ENCODE measurements at regions not wholly inside any gene's neighbourhood (a gene's known extent, or its start where the extent isn't known, plus 50 kb on each side); places are given as distances from the start of the nearest gene placed in this dataset.
"Not testable (repeated sequence)": the region's sequence is repeated elsewhere in the genome, so short reads cannot be mapped to it uniquely, and the experiment has no call there.

- no peak for DNase-seq
Measured at GRCh38 chr11:33553486-33553885, 147.1 kb downstream of the C11orf91 start.

DNA sequence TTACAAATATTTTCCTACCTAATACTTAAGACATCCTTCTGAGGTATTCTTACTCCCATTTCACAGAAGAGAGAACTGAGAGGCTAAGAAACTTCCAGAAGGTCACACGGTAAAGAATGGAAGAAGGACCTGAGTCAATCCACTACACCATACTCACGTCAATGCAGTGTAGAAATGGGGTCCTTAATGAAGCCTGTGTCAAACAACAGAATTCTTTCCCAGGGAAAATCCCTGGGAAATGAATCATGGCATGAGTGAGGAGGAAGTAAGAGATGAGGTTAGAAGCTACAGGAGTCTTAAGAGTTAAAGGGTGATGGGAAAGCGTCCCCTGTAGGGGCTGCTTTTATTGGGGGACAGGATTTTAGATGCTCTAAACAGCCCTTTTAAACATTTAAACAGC is 147.9 kb downstream of the C11orf91 start:
- no peak for DNase-seq

DNA sequence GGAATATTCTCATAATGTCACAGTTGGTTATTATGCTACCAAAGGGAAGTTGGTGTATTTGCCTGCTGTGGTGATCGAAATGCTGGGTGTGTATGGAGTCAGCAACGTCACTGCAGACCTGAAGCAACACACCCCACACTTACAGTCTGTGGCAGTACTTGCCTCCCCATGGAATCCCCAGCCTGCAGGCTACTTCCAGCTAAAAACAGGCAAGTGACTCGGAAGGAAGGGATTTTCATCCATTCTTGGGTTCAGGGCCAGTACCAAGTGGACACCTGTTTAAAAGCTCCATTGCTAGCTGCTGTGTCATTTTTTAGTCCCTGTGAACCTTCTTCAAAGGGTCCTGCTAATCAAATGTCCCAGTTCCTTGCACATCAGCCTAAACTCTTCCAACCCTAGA is 149.6 kb downstream of the C11orf91 start:
- no peak for DNase-seq

- no peak for DNase-seq
Measured at GRCh38 chr11:33549483-33549882, 151.1 kb downstream of the C11orf91 start.

DNA sequence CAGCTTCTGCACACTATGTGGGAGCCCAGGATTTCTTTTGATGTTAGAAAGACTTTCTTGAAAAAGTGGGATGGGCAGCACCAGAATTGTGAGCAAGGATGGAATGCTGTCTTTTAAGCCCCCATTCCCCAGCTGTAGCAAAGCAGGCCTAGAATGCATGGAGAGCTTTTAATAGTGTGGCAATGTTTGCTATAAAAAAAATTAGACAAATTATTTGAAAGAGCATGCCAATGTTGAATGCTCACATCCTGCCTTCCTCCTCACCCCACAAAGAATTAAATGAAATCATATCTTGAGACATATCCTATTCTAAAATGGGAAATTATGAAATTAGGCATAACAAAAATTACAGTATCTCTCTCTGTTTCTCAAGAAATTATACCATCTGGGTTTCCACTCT is 154.7 kb downstream of the C11orf91 start:
- DNase-seq, result no peak

- no peak for DNase-seq
Measured at GRCh38 chr11:33544593-33545373, 155.8 kb downstream of the C11orf91 start.

DNA sequence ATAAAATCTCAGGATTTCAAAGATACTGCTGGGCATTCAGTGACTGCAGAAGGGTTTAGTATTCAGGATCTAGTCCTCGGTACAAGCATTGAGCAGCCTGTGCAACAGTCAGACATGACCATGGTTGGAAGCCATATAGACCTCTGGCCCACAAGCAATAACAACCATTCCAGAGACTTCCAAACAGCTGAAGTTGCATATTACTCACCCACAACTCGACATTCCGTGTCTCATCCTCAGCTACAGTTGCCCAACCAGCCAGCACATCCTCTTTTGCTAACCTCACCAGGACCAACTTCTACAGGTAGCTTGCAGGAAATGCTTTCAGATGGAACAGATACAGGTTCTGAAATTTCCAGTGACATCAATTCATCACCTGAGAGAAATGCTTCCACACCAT is 156.8 kb downstream of the C11orf91 start:
- DNase-seq, result no peak

- DNase-seq, result no peak
Measured at GRCh38 chr11:33542921-33543320, 157.7 kb downstream of the C11orf91 start.

- no peak for DNase-seq
Measured at GRCh38 chr11:33540946-33541915, 159.4 kb downstream of the C11orf91 start.

DNA sequence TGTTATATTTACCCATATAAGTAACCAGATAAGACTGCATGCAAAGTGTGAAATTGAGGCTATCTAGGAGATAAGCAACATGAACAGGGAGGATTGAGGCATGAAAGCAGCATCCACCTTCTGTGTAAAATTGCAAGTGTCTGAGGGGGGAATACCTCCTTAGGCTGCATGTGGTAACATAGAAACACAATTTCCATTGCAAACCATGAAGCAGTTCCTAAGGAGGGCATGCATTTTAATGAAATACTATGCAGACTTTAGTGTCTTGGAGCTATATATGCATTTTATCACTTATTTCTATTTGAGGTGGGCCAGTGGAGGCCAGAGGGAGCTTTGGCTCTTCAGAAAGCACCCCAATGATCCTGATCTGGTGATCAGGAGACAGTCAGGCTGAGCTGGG is 160.2 kb downstream of the C11orf91 start:
- no peak for DNase-seq

DNA sequence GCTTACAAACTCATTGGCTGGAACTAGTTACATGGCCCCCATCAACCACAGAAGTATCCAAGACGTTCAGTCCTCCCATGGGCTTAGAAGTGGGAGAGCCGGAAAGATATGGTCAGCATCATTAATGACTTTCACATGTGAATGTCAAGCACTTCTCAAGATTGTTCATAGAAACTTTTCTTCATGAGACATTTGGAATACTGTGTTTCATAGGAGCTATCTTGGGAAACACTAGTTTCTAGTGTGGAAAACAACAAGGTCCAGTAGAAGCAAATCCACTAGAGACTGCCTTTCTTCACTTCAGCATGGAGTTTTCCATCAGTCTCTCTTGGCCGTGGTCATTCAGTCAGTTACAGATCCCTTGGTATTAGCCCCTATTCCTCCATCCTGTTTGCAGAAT is 160.9 kb downstream of the C11orf91 start:
- no peak for DNase-seq

- no peak for DNase-seq
Measured at GRCh38 chr11:33538726-33539125, 161.9 kb downstream of the C11orf91 start.

GRCh38 chr11:33536178-33536577 is 164.4 kb downstream of the C11orf91 start:
- DNase-seq, result no peak

DNA sequence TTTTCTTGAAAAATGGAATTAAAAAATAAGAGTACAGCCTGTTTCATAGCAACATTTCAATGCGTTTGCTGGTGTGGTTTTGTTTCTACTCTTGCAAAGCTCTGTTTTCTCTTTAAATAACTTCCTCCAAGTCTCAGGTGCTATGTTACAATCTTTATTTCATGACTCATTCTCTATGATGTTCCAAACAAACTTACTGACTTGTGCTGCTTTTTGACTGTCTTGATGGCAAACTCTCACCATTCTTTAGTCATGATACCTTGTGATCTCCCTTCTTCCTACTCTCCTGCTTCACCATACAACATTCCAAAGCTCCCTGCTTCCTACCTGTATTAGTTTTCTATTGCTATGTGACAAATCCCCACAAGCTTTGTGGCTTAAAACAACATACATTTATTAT is 166.1 kb downstream of the C11orf91 start:
- no peak for DNase-seq

- DNase-seq, result no peak
Measured at GRCh38 chr11:33533386-33534052, 167.1 kb downstream of the C11orf91 start.

DNA sequence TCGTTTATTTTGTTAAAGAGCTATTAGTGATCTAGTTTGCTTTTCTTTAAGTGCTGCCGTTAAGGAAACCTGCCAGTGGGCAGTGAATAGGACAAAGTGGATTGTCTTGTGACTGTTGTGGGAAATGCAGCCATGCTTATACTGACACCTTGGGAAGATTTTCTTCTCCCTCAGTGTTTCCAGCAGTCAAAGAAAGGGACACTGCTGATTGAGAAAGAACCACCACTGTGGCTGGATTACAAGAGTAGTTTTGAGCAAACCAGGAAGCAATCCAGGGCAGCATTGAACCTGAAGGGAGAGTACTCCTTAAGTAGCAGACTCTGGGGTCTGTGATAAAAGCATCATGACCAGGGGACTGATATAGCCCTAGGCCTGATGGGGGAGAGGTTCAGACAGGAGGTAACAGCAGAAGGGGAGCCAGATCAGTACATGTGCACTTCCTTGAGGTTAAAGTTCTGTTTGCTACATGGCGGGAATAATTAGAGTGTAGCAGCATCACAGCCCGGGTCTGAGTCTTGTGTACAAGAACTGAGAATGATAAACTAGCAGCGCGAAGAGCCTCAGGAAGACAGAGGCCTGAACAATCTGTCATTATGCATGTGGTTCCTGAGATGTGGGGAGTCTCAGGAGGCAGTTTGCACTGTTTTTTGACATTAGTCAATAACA is 167.8 kb downstream of the C11orf91 start:
- no peak for DNase-seq

DNA sequence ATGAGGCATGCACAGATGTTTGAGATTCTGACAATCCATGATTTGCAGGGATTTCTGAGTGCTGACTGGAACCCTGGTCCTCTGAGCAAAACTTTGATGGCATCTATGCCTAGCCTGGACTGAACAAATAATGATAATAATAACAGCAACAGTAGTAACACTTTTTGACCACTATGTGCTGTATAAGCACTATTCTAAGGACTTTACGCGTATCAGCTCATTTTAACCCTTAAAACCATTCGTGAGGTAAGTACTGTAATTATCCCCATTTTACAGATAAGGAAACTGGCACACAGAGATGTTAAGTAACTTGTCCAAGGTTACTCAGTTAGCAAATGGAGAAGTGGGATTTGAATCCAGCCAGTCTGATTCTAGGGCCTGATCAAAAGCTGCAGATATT is 168.4 kb downstream of the C11orf91 start:
- no peak for DNase-seq

- no peak for DNase-seq
Measured at GRCh38 chr11:33531743-33532181, 168.9 kb downstream of the C11orf91 start.

- DNase-seq, result no peak
Measured at GRCh38 chr11:33530815-33531214, 169.8 kb downstream of the C11orf91 start.

GRCh38 chr11:33529461-33529860 is 171.2 kb downstream of the C11orf91 start:
- no peak for DNase-seq

GRCh38 chr11:33527738-33528137 is 172.9 kb downstream of the C11orf91 start:
- not testable (repeated sequence) for DNase-seq

DNA sequence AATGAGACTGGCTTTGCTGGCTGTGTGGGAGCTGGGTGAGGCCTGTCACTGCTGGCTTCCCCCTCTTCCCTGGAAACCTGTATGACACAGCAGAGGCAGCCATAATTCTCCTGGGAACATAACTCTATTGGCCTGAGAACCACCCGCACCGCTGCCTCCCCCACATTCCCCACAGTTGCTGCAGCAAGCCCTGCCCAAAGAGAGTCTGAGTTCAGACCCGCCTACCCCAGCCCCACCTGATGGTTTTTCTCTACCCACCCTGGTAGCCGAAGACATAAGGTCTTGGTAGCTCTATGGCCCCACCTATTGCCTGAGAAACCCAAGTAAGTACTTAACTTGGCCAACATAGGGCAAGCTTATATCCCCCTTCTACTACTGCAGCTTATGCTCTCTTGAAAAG is 174.8 kb downstream of the C11orf91 start:
- no peak for DNase-seq

DNA sequence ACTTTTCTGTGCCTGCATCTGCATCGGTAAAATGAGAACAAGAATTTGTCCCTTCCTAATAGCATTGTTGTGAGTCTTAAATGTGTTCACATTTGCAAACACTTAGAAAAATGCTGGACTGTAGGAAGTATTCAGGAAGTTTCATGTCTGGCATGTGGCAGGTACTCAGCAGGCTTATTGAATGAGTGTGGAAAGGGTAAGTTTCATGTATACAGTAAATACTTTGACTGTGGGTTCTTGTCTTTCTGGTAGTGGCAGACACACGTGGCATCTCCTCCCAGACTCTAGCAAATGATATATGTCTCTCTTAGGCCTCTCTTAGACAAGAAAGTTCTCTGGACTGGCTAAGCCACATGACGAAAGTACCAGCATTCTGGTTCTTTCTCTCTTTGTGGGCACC is 179.2 kb downstream of the C11orf91 start:
- no peak for DNase-seq
